ENCODE measurements at regions not wholly inside any gene's neighbourhood (a gene's known extent, or its start where the extent isn't known, plus 50 kb on each side); places are given as distances from the start of the nearest gene placed in this dataset.

DNA sequence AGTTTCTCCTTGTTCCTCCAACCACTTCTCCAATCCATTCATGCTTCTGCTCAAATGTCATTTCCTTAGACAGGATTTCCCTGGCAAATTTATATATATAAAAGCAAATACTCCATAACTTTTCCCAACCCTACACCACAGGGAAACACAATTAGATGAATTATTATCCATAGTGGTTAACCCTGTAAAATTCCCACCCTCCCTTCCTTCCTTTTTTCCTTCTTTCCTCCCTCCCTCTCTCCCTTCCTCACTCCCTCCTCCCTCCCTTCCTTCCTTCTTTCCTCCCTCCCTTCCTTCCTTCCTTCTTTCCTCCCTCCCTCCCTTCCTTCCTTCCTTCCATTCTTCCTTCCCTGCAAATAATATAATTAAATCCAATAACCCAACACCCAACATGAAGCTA lies 617.7 kb downstream of the IRS1 start:
- TF ChIP-seq EP300 (IDR thresholded peaks at IDR 0.05) (no peak), POLR2AphosphoS5 (IDR thresholded peaks at IDR 0.05) (no peak), POLR2A (IDR thresholded peaks at IDR 0.05) (no peak)
- TF ChIP-seq, protein P1, sequence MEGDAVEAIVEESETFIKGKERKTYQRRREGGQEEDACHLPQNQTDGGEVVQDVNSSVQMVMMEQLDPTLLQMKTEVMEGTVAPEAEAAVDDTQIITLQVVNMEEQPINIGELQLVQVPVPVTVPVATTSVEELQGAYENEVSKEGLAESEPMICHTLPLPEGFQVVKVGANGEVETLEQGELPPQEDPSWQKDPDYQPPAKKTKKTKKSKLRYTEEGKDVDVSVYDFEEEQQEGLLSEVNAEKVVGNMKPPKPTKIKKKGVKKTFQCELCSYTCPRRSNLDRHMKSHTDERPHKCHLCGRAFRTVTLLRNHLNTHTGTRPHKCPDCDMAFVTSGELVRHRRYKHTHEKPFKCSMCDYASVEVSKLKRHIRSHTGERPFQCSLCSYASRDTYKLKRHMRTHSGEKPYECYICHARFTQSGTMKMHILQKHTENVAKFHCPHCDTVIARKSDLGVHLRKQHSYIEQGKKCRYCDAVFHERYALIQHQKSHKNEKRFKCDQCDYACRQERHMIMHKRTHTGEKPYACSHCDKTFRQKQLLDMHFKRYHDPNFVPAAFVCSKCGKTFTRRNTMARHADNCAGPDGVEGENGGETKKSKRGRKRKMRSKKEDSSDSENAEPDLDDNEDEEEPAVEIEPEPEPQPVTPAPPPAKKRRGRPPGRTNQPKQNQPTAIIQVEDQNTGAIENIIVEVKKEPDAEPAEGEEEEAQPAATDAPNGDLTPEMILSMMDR (IDR thresholded peaks at IDR 0.05) = no peak
- no peak overlapping the region for H3K27ac ChIP-seq
- H3K4me1 ChIP-seq = peaks cover 16% of the 10 kb centered on the region
- DNase-seq (ENCODE audit: low spot score in 2 of 2) = no peak
- H3K4me3 ChIP-seq = no peak overlapping the region
- H3K36me3 ChIP-seq = no peaks in the 10 kb centered on the region
- H3K9me3 ChIP-seq = peaks cover 9% of the 10 kb centered on the region
- H3K27me3 ChIP-seq = no peaks in the 10 kb centered on the region

DNA sequence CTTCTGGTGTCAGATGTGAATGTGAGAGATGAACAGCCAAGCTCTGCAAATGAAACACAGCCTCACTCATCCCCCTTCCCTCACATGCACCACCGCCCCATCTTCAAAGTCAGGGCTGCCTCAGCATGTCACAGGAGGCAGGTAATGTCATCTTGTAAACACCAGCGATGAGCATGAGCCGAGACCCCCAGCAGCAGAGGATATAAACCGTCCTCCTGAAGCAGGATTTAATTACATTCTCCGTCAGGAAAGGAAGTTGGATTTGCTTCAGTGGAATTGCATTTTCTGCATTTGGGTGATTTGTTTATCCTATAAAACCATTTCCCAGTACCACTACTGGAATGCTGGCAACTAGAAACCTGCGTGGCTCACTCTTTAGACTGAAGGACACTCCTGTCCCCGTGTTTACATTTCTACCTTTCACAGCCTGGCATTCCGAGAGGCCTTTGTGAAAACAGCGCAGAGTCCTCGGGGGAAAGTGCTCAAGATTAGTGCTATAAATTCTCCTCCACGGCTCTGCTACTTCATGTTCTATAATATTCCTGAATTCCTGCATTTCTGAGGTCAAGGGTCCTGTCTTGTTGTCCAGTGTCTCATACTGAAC lies 619.2 kb downstream of the IRS1 start:
- TF ChIP-seq POLR2AphosphoS5 (IDR thresholded peaks at IDR 0.05) = no peak
- no peak for TF ChIP-seq POLR2A (IDR thresholded peaks at IDR 0.05)
- TF ChIP-seq, protein P1 (IDR thresholded peaks at IDR 0.05) = no peak
- TF ChIP-seq EP300 (IDR thresholded peaks at IDR 0.05) = no peak
- Histone ChIP-seq H3K36me3 (no peaks in the 10 kb centered on the region), H3K4me3 (no peak overlapping the region), H3K27me3 (no peaks in the 10 kb centered on the region), H3K4me1 (peaks cover 7% of the 10 kb centered on the region), H3K27ac (no peak overlapping the region), H3K9me3 (peaks cover 9% of the 10 kb centered on the region)
- DNase-seq (ENCODE audit: low spot score in 2 of 2) = no peak
- 69% methylated on average over 11 of the region's 11 CpGs for WGBS

DNA sequence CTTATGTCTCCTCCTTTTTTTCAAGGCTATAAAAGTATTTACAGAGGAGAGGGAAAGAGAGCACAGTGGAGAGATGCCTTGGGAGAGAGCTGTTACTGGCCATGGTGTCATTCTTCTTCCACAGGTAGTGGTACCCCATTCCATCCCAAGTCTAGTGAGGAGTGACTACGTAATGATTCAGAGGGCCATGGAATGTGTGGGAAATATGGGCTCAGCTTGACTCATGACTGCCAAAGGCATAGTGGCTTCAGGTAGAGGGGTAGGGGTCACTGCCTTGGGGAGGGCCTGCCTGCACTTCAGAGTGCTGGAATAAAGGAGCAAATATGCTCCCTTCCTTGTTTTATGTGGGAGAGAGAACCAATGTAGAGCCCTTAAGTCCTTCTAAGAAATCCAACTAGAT lies 620.6 kb downstream of the IRS1 start:
- no peaks in the 10 kb centered on the region for H3K36me3 ChIP-seq
- WGBS = 93% methylated on average over 1 of the region's 1 CpG
- no peak for DNase-seq (ENCODE audit: low spot score in 2 of 2)
- no peaks in the 10 kb centered on the region for H3K27me3 ChIP-seq
- no peaks in the 10 kb centered on the region for H3K4me1 ChIP-seq
- TF ChIP-seq EP300 (IDR thresholded peaks at IDR 0.05) (no peak), POLR2A (IDR thresholded peaks at IDR 0.05) (no peak), POLR2AphosphoS5 (IDR thresholded peaks at IDR 0.05) (no peak)
- TF ChIP-seq, protein P1 (IDR thresholded peaks at IDR 0.05) = no peak
- H3K4me3 ChIP-seq = no peak overlapping the region
- H3K27ac ChIP-seq = no peak overlapping the region
- H3K9me3 ChIP-seq = peaks cover 9% of the 10 kb centered on the region

DNA sequence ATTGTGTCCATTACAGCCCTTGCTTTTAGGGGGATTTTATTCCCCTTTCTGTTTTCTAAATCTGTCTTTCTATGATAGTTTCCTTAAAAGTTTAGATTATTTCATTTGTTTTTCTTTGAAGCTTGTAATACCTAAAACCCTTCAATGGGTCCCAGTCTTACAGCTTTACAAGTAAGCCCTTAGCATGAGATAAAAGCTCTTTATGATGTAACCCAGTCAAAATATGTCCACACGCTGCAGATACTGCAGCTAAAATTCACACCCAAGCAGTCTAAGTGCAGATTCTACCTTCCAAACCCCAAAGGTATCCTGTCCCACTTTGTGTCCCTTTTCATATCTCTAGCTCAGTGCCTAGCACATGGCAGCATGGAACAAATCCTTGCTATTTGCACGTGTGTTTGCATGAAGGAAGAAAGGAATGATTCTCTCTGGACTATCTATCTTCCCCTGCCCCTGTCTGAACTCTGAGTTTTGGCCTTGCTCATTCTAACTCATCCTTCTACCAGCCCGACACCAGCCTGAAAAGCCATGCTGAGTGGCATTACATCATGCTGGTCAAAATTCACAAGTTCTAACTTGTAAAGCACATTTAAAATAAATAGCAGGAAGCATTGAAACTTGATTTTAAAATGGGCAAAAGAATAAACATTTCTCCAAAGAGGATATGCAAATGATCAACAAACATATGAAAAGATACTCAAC lies 623.2 kb downstream of the IRS1 start:
- TF ChIP-seq, protein P1 (IDR thresholded peaks at IDR 0.05) = no peak
- TF ChIP-seq POLR2A (IDR thresholded peaks at IDR 0.05) (no peak), EP300 (IDR thresholded peaks at IDR 0.05) (no peak), POLR2AphosphoS5 (IDR thresholded peaks at IDR 0.05) (no peak)
- Histone ChIP-seq H3K27ac (no peak overlapping the region), H3K27me3 (no peaks in the 10 kb centered on the region), H3K4me1 (no peaks in the 10 kb centered on the region), H3K36me3 (no peaks in the 10 kb centered on the region), H3K9me3 (peaks cover 9% of the 10 kb centered on the region), H3K4me3 (no peak overlapping the region)
- 83% methylated on average over 3 of the region's 3 CpGs for WGBS
- DNase-seq (ENCODE audit: low spot score in 2 of 2) = no peak

DNA sequence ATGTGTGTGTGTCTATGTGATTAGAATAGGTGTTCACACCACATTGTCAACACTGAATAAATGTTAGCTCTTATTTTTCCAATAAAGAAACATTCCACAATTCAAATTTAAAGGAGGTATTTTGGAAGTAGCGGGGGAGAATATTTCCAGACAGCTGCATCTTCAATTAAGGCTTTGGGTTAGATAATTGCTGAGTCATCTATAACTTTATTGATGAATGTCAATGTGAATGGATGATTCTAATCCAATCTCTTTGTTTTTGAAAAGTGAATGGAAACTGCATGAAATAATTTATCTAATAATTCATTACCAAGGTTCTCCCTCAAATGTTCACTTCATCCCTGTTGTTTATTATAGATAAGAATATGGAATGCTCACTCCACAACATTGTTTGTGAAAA lies 625.2 kb downstream of the IRS1 start:
- no peaks in the 10 kb centered on the region for H3K36me3 ChIP-seq
- H3K9me3 ChIP-seq = peaks cover 9% of the 10 kb centered on the region
- no peak for DNase-seq (ENCODE audit: low spot score in 2 of 2)
- no peak overlapping the region for H3K4me3 ChIP-seq
- no peaks in the 10 kb centered on the region for H3K4me1 ChIP-seq
- H3K27ac ChIP-seq = no peak overlapping the region
- no peaks in the 10 kb centered on the region for H3K27me3 ChIP-seq
- 91% methylated on average over 1 of the region's 1 CpG for WGBS
- TF ChIP-seq POLR2AphosphoS5 (IDR thresholded peaks at IDR 0.05) (no peak), EP300 (IDR thresholded peaks at IDR 0.05) (no peak), POLR2A (IDR thresholded peaks at IDR 0.05) (no peak)
- TF ChIP-seq, protein P1 (IDR thresholded peaks at IDR 0.05) = no peak
